ENCODE measurements at regions not wholly inside any gene's neighbourhood (a gene's known extent, or its start where the extent isn't known, plus 50 kb on each side); places are given as distances from the start of the nearest gene placed in this dataset.

GRCh38 chr5:167936022-167936421 is 355.4 kb upstream of the WWC1 start:
- no peak for DNase-seq
- Histone ChIP-seq H3K27me3 (replicated peaks; ENCODE audit: insufficient read depth) (no peaks in the 10 kb centered on the region), H3K9me2 (ENCODE audit: insufficient read depth) (no peaks in the 10 kb centered on the region), H3K4me3 (peak overlapping the region; percentile 5; the same call in 1 of the 2 replicates), H3K4me1 (ENCODE audit: insufficient read depth) (peaks cover 64% of the 10 kb centered on the region), H3K4me2 (ENCODE audit: unreplicated experiment) (peak overlapping the region; percentile 45), H3K27ac (peak overlapping the region; percentile 94), H3K36me3 (ENCODE audit: low read depth) (no peaks in the 10 kb centered on the region), H3K9me3 (ENCODE audit: low read depth) (no peaks in the 10 kb centered on the region), H3F3A (ENCODE audit: insufficient read depth) (peaks cover 65% of the 10 kb centered on the region), H3K9ac (no peak overlapping the region), H4K20me1 (ENCODE audit: insufficient read depth) (no peaks in the 10 kb centered on the region), H3K79me2 (ENCODE audit: insufficient read depth) (peaks cover 61% of the 10 kb centered on the region), H2AFZ (no peak overlapping the region)
- WGBS, 2 experiments (ENCODE audit: low coverage in 1 of 2, low lambda C conversion rate in 2 of 2, missing lambda C conversion rate in 2 of 2), result 78 to 80% methylated on average over 4 of the region's 4 CpGs
- no peak for TF ChIP-seq EZH2 (IDR thresholded peaks at IDR 0.05; ENCODE audit: insufficient read depth, poor library complexity, severe bottlenecking)
- TF ChIP-seq EZH2phosphoT487 (IDR thresholded peaks at IDR 0.05; ENCODE audit: insufficient read depth, low read depth), result no peak
- in situ Hi-C loops (cut with MboI), result no loop called here

GRCh38 chr5:167936944-167937634 is 354.4 kb upstream of the WWC1 start:
- 60 to 65% methylated on average over 6 of the region's 6 CpGs for WGBS, 2 experiments (ENCODE audit: low coverage in 1 of 2, low lambda C conversion rate in 2 of 2, missing lambda C conversion rate in 2 of 2)
- H3F3A ChIP-seq (ENCODE audit: insufficient read depth), result peaks cover 76% of the 10 kb centered on the region
- in situ Hi-C loops (cut with MboI), result no loop called here

GRCh38 chr5:167937635-167937998 is 353.8 kb upstream of the WWC1 start:
- Histone ChIP-seq H3K27ac (peak overlapping the region; percentile 94), H2AFZ (no peak overlapping the region), H3K9me3 (ENCODE audit: low read depth) (no peaks in the 10 kb centered on the region), H3K4me3 (no peak overlapping the region), H3K27me3 (replicated peaks; ENCODE audit: insufficient read depth) (no peaks in the 10 kb centered on the region), H3K9me2 (ENCODE audit: insufficient read depth) (no peaks in the 10 kb centered on the region), H3K36me3 (ENCODE audit: low read depth) (no peaks in the 10 kb centered on the region), H3K79me2 (ENCODE audit: insufficient read depth) (peaks cover 55% of the 10 kb centered on the region), H3K4me2 (ENCODE audit: unreplicated experiment) (peak overlapping the region; percentile 19), H3K9ac (peak overlapping the region; percentile 51), H3K4me1 (ENCODE audit: insufficient read depth) (peaks cover 80% of the 10 kb centered on the region), H3F3A (ENCODE audit: insufficient read depth) (peaks cover 81% of the 10 kb centered on the region), H4K20me1 (ENCODE audit: insufficient read depth) (no peaks in the 10 kb centered on the region)
- DNase-seq, result peak; percentile 53
- WGBS, 2 experiments (ENCODE audit: low coverage in 1 of 2, low lambda C conversion rate in 2 of 2, missing lambda C conversion rate in 2 of 2), result 51 to 60% methylated on average over 8 of the region's 8 CpGs
- TF ChIP-seq EZH2 (IDR thresholded peaks at IDR 0.05; ENCODE audit: insufficient read depth, poor library complexity, severe bottlenecking), result no peak
- TF ChIP-seq EZH2phosphoT487 (IDR thresholded peaks at IDR 0.05; ENCODE audit: insufficient read depth, low read depth), result no peak
- in situ Hi-C loops (cut with MboI), result no loop called here

More at GRCh38 chr5:167936944-167937634, 354.4 kb upstream of the WWC1 start:
- Histone ChIP-seq H3K4me1 (ENCODE audit: insufficient read depth) (peaks cover 74% of the 10 kb centered on the region), H3K79me2 (ENCODE audit: insufficient read depth) (peaks cover 55% of the 10 kb centered on the region), H3K9ac (peak overlapping the region; percentile 51), H3K4me3 (no peak overlapping the region), H3K4me2 (ENCODE audit: unreplicated experiment) (peak overlapping the region; percentile 19), H3K9me3 (ENCODE audit: low read depth) (no peaks in the 10 kb centered on the region), H3K27me3 (replicated peaks; ENCODE audit: insufficient read depth) (no peaks in the 10 kb centered on the region), H3K9me2 (ENCODE audit: insufficient read depth) (no peaks in the 10 kb centered on the region), H3K27ac (peak overlapping the region; percentile 94), H2AFZ (no peak overlapping the region), H4K20me1 (ENCODE audit: insufficient read depth) (no peaks in the 10 kb centered on the region), H3K36me3 (ENCODE audit: low read depth) (no peaks in the 10 kb centered on the region)
- TF ChIP-seq EZH2 (IDR thresholded peaks at IDR 0.05; ENCODE audit: insufficient read depth, poor library complexity, severe bottlenecking) (no peak), EZH2phosphoT487 (IDR thresholded peaks at IDR 0.05; ENCODE audit: insufficient read depth, low read depth) (no peak)
- DNase-seq, result no peak

- H3K4me1 ChIP-seq (ENCODE audit: insufficient read depth), result peaks cover 87% of the 10 kb centered on the region
- 44 to 56% methylated on average over 6 of the region's 6 CpGs for WGBS, 2 experiments (ENCODE audit: low coverage in 1 of 2, low lambda C conversion rate in 2 of 2, missing lambda C conversion rate in 2 of 2)
- H3K9me2 ChIP-seq (ENCODE audit: insufficient read depth), result no peaks in the 10 kb centered on the region
- H3F3A ChIP-seq (ENCODE audit: insufficient read depth), result peaks cover 79% of the 10 kb centered on the region
- TF ChIP-seq EZH2phosphoT487 (IDR thresholded peaks at IDR 0.05; ENCODE audit: insufficient read depth, low read depth), result no peak
- no peak for TF ChIP-seq EZH2 (IDR thresholded peaks at IDR 0.05; ENCODE audit: insufficient read depth, poor library complexity, severe bottlenecking)
- in situ Hi-C loops (cut with MboI), result no loop called here
- peak overlapping the region; percentile 74 for H3K9ac ChIP-seq
- H3K79me2 ChIP-seq (ENCODE audit: insufficient read depth), result peaks cover 63% of the 10 kb centered on the region
- no peaks in the 10 kb centered on the region for H4K20me1 ChIP-seq (ENCODE audit: insufficient read depth)
- peak; percentile 83 for DNase-seq
- peak overlapping the region; percentile 56 for H3K4me2 ChIP-seq (ENCODE audit: unreplicated experiment)
- H3K36me3 ChIP-seq (ENCODE audit: low read depth), result no peaks in the 10 kb centered on the region
- no peaks in the 10 kb centered on the region for H3K27me3 ChIP-seq (replicated peaks; ENCODE audit: insufficient read depth)
- no peaks in the 10 kb centered on the region for H3K9me3 ChIP-seq (ENCODE audit: low read depth)
- no peak overlapping the region for H2AFZ ChIP-seq
- H3K27ac ChIP-seq, result peak overlapping the region; percentile 98
- H3K4me3 ChIP-seq, result peak overlapping the region; percentile 51
These were observed 351.8 kb upstream of the WWC1 start for GRCh38 chr5:167939686-167940085.
